PC-3 (cell line): ENCODE measurements at regions not wholly inside any gene's neighbourhood (a gene's known extent, or its start where the extent isn't known, plus 50 kb on each side); places are given as distances from the start of the nearest gene placed in this dataset.

Experiments used
- ATAC-seq: fragments of 200-7000 bp; cut with Tn5 transposase; 2 replicates; pipeline ENCODE4 v1.9.1; 2020; ENCODE audit warnings: mild to moderate bottlenecking, moderate library complexity
- BruUV-seq: library from RNA; stranded (reverse); fragments of 400-500 nt; replicated peaks from 2 replicates; lab custom pipeline; 2021; lab: Mats Ljungman, UMichigan
- CTCF ChIA-PET: fragments of 300-600 bp; sonication (Branson Sonifier 250); formaldehyde crosslinking; loops from one replicate; lab custom pipeline; 2022; ENCODE audit warnings: antibody characterized with exemption; lab: Charles Lee
- POLR2A ChIA-PET: fragments of 300-600 bp; sonication (Branson Sonifier 250); formaldehyde crosslinking; loops from one replicate; lab custom pipeline; 2022; ENCODE audit warnings: antibody characterized with exemption; ENCODE audit not compliant: unreplicated experiment; lab: Charles Lee
- DNase-seq: peaks from one replicate; pipeline ENCODE4 v3.0.0-alpha.2; 2015
- H2AFZ ChIP-seq: fragments of 300-600 bp; sonication (generic); 2 replicates; pipeline ENCODE4 v1.6.0; 2016; ENCODE audit warnings: antibody characterized with exemption, low read length
- H3F3A ChIP-seq: fragments of 300-600 bp; sonication (generic); one replicate; pipeline ENCODE4 v1.6.0; 2017; ENCODE audit warnings: antibody characterized with exemption, low read length, control low read depth, mild to moderate bottlenecking; ENCODE audit not compliant: unreplicated experiment
- H3K27ac ChIP-seq: fragments of 300-600 bp; sonication (generic); 2 replicates; pipeline ENCODE4 v1.5.1; 2016; ENCODE audit warnings: mild to moderate bottlenecking, low read length
- H3K27me3 ChIP-seq: fragments of 300-600 bp; sonication (generic); 2 replicates; pipeline ENCODE4 v1.6.1; 2016; ENCODE audit warnings: low read length, mixed read lengths
- H3K36me3 ChIP-seq: fragments of 300-600 bp; sonication (generic); 2 replicates; pipeline ENCODE4 v1.6.1; 2016; ENCODE audit warnings: low read depth, mixed run types, low read length, mixed read lengths
- H3K4me1 ChIP-seq: fragments of 300-600 bp; sonication (generic); 2 replicates; pipeline ENCODE4 v1.5.1; 2016; ENCODE audit warnings: low read length; ENCODE audit not compliant: insufficient read depth
- H3K4me2 ChIP-seq: fragments of 300-600 bp; sonication (generic); 2 replicates; pipeline ENCODE4 v1.6.0; 2016; ENCODE audit warnings: low read length
- H3K4me3 ChIP-seq: fragments of 300-600 bp; sonication (generic); 2 replicates; pipeline ENCODE4 v1.5.1; 2016; ENCODE audit warnings: mild to moderate bottlenecking, low read length, mixed read lengths
- H3K79me2 ChIP-seq: fragments of 300-600 bp; sonication (generic); 2 replicates; pipeline ENCODE4 v1.6.1; 2017; ENCODE audit warnings: low read length, mixed read lengths
- H3K9ac ChIP-seq: fragments of 300-600 bp; sonication (generic); 2 replicates; pipeline ENCODE4 v1.6.0; 2016; ENCODE audit warnings: mild to moderate bottlenecking, low read length
- H3K9me2 ChIP-seq: fragments of 300-600 bp; sonication (generic); replicated peaks from 2 replicates; pipeline ENCODE4 v1.6.1; 2016; ENCODE audit warnings: mixed run types, low read length, mixed read lengths
- H3K9me3 ChIP-seq: fragments of 300-600 bp; sonication (generic); 2 replicates; pipeline ENCODE4 v1.6.1; 2016; ENCODE audit warnings: low read length, mixed read lengths
- H4K20me1 ChIP-seq: fragments of 300-600 bp; sonication (generic); 2 replicates; pipeline ENCODE4 v1.6.1; 2016; ENCODE audit warnings: low read length, mixed read lengths
- CTCF ChIP-seq: fragments of 300-600 bp; sonication (generic); conservative IDR thresholded peaks from 2 replicates; pipeline ENCODE4 v1.5.1; 2017; ENCODE audit warnings: antibody characterized with exemption, low read depth, mild to moderate bottlenecking, low read length
- EZH2 ChIP-seq: fragments of 300-600 bp; sonication (generic); IDR thresholded peaks from one replicate; pipeline ENCODE4 v1.6.1; 2017; ENCODE audit warnings: antibody characterized with exemption, mild to moderate bottlenecking, low read length; ENCODE audit not compliant: unreplicated experiment
- EZH2phosphoT487 ChIP-seq: fragments of 300-600 bp; sonication (generic); IDR thresholded peaks from 2 replicates; pipeline ENCODE4 v1.6.1; 2018; ENCODE audit warnings: mild to moderate bottlenecking, antibody characterized with exemption, low read length, borderline replicate concordance
- intact Hi-C: fragments of 100-400 bp; cut with micrococcal nuclease; formaldehyde crosslinking; loops from 2 replicates; pipeline ENCODE4 v1.9.0; 2023

- Histone ChIP-seq H3K36me3 (no peaks in the 10 kb centered on the region), H4K20me1 (no peaks in the 10 kb centered on the region), H3K27me3 (no peaks in the 10 kb centered on the region), H3K9me3 (no peaks in the 10 kb centered on the region), H3K9me2 (no peaks in the 10 kb centered on the region), H2AFZ (no peak overlapping the region), H3K4me3 (no peak overlapping the region), H3F3A (no peaks in the 10 kb centered on the region), H3K79me2 (no peaks in the 10 kb centered on the region), H3K9ac (no peak overlapping the region), H3K4me1 (peaks cover 3% of the 10 kb centered on the region; the same call in 1 of the 2 replicates), H3K4me2 (no peak overlapping the region), H3K27ac (0 out of 2 replicates have a peak overlapping the region, but pooled peaks have one; percentile 32)
- no peak for TF ChIP-seq CTCF
- no peak for TF ChIP-seq EZH2
- TF ChIP-seq EZH2phosphoT487, result no peak
- ATAC-seq (peak; percentile 63), DNase-seq (peak; percentile 28)
- intact Hi-C loops, result loop anchor here (5.0 to 10.0 kb wide), 4 partner anchors 171 to 379 kb away; no protein-coding TSS in a partner anchor
- ChIA-PET CTCF (no interaction called here), POLR2A (interaction anchor here (0.6 kb wide), 1 partner anchor 877 kb away, joined by 3 read pairs; no protein-coding TSS in a partner anchor)
- BruUV-seq, result no TSS peak
Observed at GRCh38 chr9:24416136-24416535, 129.6 kb downstream of the IZUMO3 start.

GRCh38 chr9:24413651-24414050, 132.0 kb downstream of the IZUMO3 start:
- BruUV-seq, result no TSS peak
- no peaks in the 10 kb centered on the region for H3K36me3 ChIP-seq
- H3F3A ChIP-seq, result no peaks in the 10 kb centered on the region
- CTCF ChIA-PET, result no interaction called here
- H4K20me1 ChIP-seq, result no peaks in the 10 kb centered on the region
- intact Hi-C loops, result loop anchor here (10.0 kb wide), 3 partner anchors 169 to 381 kb away; no protein-coding TSS in a partner anchor
- H3K27me3 ChIP-seq, result no peaks in the 10 kb centered on the region
- no peak overlapping the region for H3K4me2 ChIP-seq
- ATAC-seq (peak; percentile 74), DNase-seq (peak; percentile 56)
- H2AFZ ChIP-seq, result no peak overlapping the region
- POLR2A ChIA-PET, result no interaction called here
- no peak overlapping the region for H3K4me3 ChIP-seq
- no peaks in the 10 kb centered on the region for H3K9me3 ChIP-seq
- peaks cover 3% of the 10 kb centered on the region; the same call in 1 of the 2 replicates for H3K4me1 ChIP-seq
- TF ChIP-seq EZH2phosphoT487 (no peak), EZH2 (no peak), CTCF (no peak)
- H3K9ac ChIP-seq, result no peak overlapping the region
- H3K9me2 ChIP-seq, result no peaks in the 10 kb centered on the region
- H3K79me2 ChIP-seq, result no peaks in the 10 kb centered on the region
- 0 out of 2 replicates have a peak overlapping the region, but pooled peaks have one; percentile 2 for H3K27ac ChIP-seq

DNA sequence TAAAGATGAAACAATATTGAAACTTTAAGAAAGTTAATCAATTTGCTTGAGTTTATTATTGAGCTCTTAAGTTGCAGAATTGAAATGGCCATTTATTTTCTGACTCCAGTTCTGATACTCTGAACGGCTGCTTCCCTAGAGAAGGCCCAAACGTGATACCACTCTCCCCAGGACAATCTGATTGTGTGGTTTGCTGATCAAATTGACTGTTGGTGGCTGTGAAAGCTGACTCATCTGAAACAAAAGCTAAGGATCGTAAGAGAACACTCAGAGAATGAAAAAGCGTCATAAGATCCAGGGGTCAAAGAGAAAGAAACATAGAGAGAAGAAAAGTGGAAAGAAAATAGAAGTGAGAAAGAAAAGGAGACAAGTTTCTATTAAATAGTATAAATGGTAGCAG, 147.2 kb downstream of the IZUMO3 start:
- Histone ChIP-seq H3K9ac (no peak overlapping the region), H3K9me3 (no peaks in the 10 kb centered on the region), H3K27me3 (no peaks in the 10 kb centered on the region), H3K36me3 (no peaks in the 10 kb centered on the region), H3K4me3 (no peak overlapping the region), H3K27ac (no peak overlapping the region), H3K9me2 (no peaks in the 10 kb centered on the region), H2AFZ (no peak overlapping the region), H3K4me1 (no peaks in the 10 kb centered on the region), H3F3A (no peaks in the 10 kb centered on the region), H3K4me2 (no peak overlapping the region), H4K20me1 (no peaks in the 10 kb centered on the region), H3K79me2 (no peaks in the 10 kb centered on the region)
- intact Hi-C loops, result no loop called here
- TF ChIP-seq EZH2phosphoT487 (no peak), EZH2 (no peak), CTCF (no peak)
- DNase-seq (no peak), ATAC-seq (no peak)
- BruUV-seq, result no TSS peak
- ChIA-PET POLR2A (no interaction called here), CTCF (interaction anchor here (0.5 kb wide), 1 partner anchor 125 kb away, joined by 3 read pairs; no protein-coding TSS in a partner anchor)
